Body of pancreas (tissue), 4 donors: ENCODE measurements at regions not wholly inside any gene's neighbourhood (a gene's known extent, or its start where the extent isn't known, plus 50 kb on each side); places are given as distances from the start of the nearest gene placed in this dataset.
"Not testable (repeated sequence)": the region's sequence is repeated elsewhere in the genome, so short reads cannot be mapped to it uniquely, and the experiment has no call there.

ENCODE experiments used
- ATAC-seq: fragments of 150-250 bp; one replicate; pipeline ENCODE4 v1.9.1; 2016
- DNase-seq, 4 donors: peaks; one replicate each; pipeline ENCODE4 v3.0.0-alpha.2; 2019
- H3K27ac ChIP-seq, 4 donors: fragments of 200-600 bp; sonication (generic); 1 replicate in 3 of 4; 2 replicates in 1 of 4; pipeline versions ENCODE4 v1.5.1 to v1.6.1; 2016 to 2019; ENCODE audit warnings: mild to moderate bottlenecking in 1 of 4, mixed read lengths in 1 of 4, moderate library complexity in 1 of 4
- H3K27me3 ChIP-seq, 2 donors: fragments of 200-600 bp; sonication (generic); one replicate each; pipeline ENCODE4 v1.6.0; 2016; ENCODE audit warnings: mild to moderate bottlenecking in 1 of 2
- H3K36me3 ChIP-seq, 2 donors: fragments of 200-600 bp; sonication (generic); replicated peaks in 1 of 2; 2 replicates each; pipeline ENCODE4 v1.5.1; 2016; ENCODE audit warnings: low read depth in 2 of 2; ENCODE audit not compliant: insufficient read depth in 1 of 2
- H3K4me1 ChIP-seq: fragments of 200-600 bp; sonication (generic); one replicate; pipeline ENCODE4 v1.6.0; 2016
- H3K4me3 ChIP-seq, 2 donors: fragments of 200-600 bp; sonication (generic); 1 replicate in 1 of 2; 2 replicates in 1 of 2; pipeline ENCODE4 v1.5.1; 2016 to 2019
- H3K9me3 ChIP-seq, 3 donors: fragments of 200-600 bp; sonication (generic); 1 replicate in 2 of 3; 2 replicates in 1 of 3; pipeline ENCODE4 v1.5.1; 2016
- CTCF ChIP-seq, 7 experiments: fragments of 450-650 bp in 4 of 7; fragments of 200-600 bp in 3 of 7; sonication (generic) in 3 of 7; IDR thresholded peaks; one replicate each; pipeline ENCODE4 v1.5.1; 2016 to 2019; ENCODE audit warnings: antibody characterized with exemption in 7 of 7
- POLR2A ChIP-seq, 3 donors: fragments of 450-650 bp; IDR thresholded peaks; one replicate each; pipeline ENCODE4 v1.6.1; 2016; ENCODE audit warnings: antibody characterized with exemption in 3 of 3, mild to moderate bottlenecking in 2 of 3
- WGBS, 2 donors: methylation state at CpG; one replicate each; pipeline ENCODE4 v1.1.5; 2017; 5-methylcytosine and 5-hydroxymethylcytosine counted together
- intact Hi-C: fragments of 100-400 bp; cut with DNase I; formaldehyde crosslinking; loops from one replicate; pipeline ENCODE4 v1.15.1; 2023

GRCh38 chr6:114638341-114638740 lies 295.5 kb upstream of the HS3ST5 start:
- 28 to 52% methylated on average over 3 to 4 of the region's 4 CpGs for WGBS, 2 donors
- intact Hi-C loops: no loop called here
- TF ChIP-seq POLR2A (IDR thresholded peaks at IDR 0.05) (no peak), CTCF (IDR thresholded peaks at IDR 0.05) (no peak)
- H3K4me1 ChIP-seq: no peaks in the 10 kb centered on the region
- no peak for ATAC-seq
- no peaks in the 10 kb centered on the region for H3K27me3 ChIP-seq
- H3K27ac ChIP-seq: no peak overlapping the region
- H3K36me3 ChIP-seq: no peaks in the 10 kb centered on the region
- no peak overlapping the region for H3K4me3 ChIP-seq
- H3K9me3 ChIP-seq: no peaks in the 10 kb centered on the region
- DNase-seq: no peak

- intact Hi-C loops: no loop called here
- TF ChIP-seq CTCF (IDR thresholded peaks at IDR 0.05): no peak
- TF ChIP-seq POLR2A (IDR thresholded peaks at IDR 0.05): no peak
- ATAC-seq (no peak), DNase-seq (no peak)
- H3K36me3 ChIP-seq: no peaks in the 10 kb centered on the region
- H3K4me1 ChIP-seq: no peaks in the 10 kb centered on the region
- H3K27ac ChIP-seq: no peak overlapping the region
- no peaks in the 10 kb centered on the region for H3K9me3 ChIP-seq
- no peak overlapping the region for H3K4me3 ChIP-seq
- H3K27me3 ChIP-seq: no peaks in the 10 kb centered on the region
Observed at GRCh38 chr6:114634016-114634415, 291.2 kb upstream of the HS3ST5 start.

GRCh38 chr6:114626226-114626625 lies 283.4 kb upstream of the HS3ST5 start:
- H3K4me3 ChIP-seq, H3K9me3 ChIP-seq, intact Hi-C loops, DNase-seq, H3K4me1 ChIP-seq, H3K27me3 ChIP-seq, H3K27ac ChIP-seq, ATAC-seq, H3K36me3 ChIP-seq: not testable (repeated sequence)
- WGBS, 2 donors: 74 to 85% methylated on average over 1 of the region's 1 CpG

- H3K27ac ChIP-seq: no peak overlapping the region
- ATAC-seq: no peak
- H3K27me3 ChIP-seq: no peaks in the 10 kb centered on the region
- no peaks in the 10 kb centered on the region for H3K9me3 ChIP-seq
- no peaks in the 10 kb centered on the region for H3K4me1 ChIP-seq
- TF ChIP-seq CTCF (IDR thresholded peaks at IDR 0.05) (no peak), POLR2A (IDR thresholded peaks at IDR 0.05) (no peak)
- 70 to 75% methylated on average over 2 of the region's 2 CpGs for WGBS, 2 donors
- intact Hi-C loops: no loop called here
- no peak for DNase-seq
- no peaks in the 10 kb centered on the region for H3K36me3 ChIP-seq
- no peak overlapping the region for H3K4me3 ChIP-seq
Observed at GRCh38 chr6:114619621-114620200, 276.9 kb upstream of the HS3ST5 start.

GRCh38 chr6:114611696-114612095 lies 268.9 kb upstream of the HS3ST5 start:
- no peak for TF ChIP-seq CTCF (IDR thresholded peaks at IDR 0.05)
- no peak for TF ChIP-seq POLR2A (IDR thresholded peaks at IDR 0.05)
- no peak for ATAC-seq
- intact Hi-C loops: no loop called here

More at GRCh38 chr6:114611696-114612095, 268.9 kb upstream of the HS3ST5 start:
- no peak overlapping the region for H3K27ac ChIP-seq
- H3K4me1 ChIP-seq: no peaks in the 10 kb centered on the region
- no peak for DNase-seq
- no peaks in the 10 kb centered on the region for H3K27me3 ChIP-seq
- no peaks in the 10 kb centered on the region for H3K36me3 ChIP-seq
- no peaks in the 10 kb centered on the region for H3K9me3 ChIP-seq
- no peak overlapping the region for H3K4me3 ChIP-seq
